Neural progenitor cell (in vitro differentiated cells): ENCODE measurements at regions not wholly inside any gene's neighbourhood (a gene's known extent, or its start where the extent isn't known, plus 50 kb on each side); places are given as distances from the start of the nearest gene placed in this dataset.

Experiments
- DNase-seq: peaks from one replicate; pipeline ENCODE4 v3.0.0-alpha.2; 2016; ENCODE audit warnings: low spot score
- H2AFZ ChIP-seq: fragments of 200-600 bp; sonication (generic); replicated peaks from 2 replicates; pipeline ENCODE4 v1.6.1; 2016; ENCODE audit warnings: antibody characterized with exemption
- H3F3A ChIP-seq: fragments of 200-600 bp; sonication (generic); 2 replicates; pipeline ENCODE4 v1.6.1; 2016; ENCODE audit warnings: antibody characterized with exemption, low read depth
- H3K27ac ChIP-seq: fragments of 200-600 bp; sonication (generic); 2 replicates; pipeline ENCODE4 v1.5.1; 2016; ENCODE audit warnings: mild to moderate bottlenecking
- H3K27me3 ChIP-seq: fragments of 200-600 bp; sonication (generic); 2 replicates; pipeline ENCODE4 v1.6.1; 2016; ENCODE audit warnings: mild to moderate bottlenecking, moderate library complexity
- H3K36me3 ChIP-seq: fragments of 200-600 bp; sonication (generic); 2 replicates; pipeline ENCODE4 v1.5.1; 2016
- H3K4me1 ChIP-seq: fragments of 200-600 bp; sonication (generic); 2 replicates; pipeline ENCODE4 v1.6.1; 2016; ENCODE audit warnings: mixed run types
- H3K4me2 ChIP-seq: fragments of 200-600 bp; sonication (generic); 2 replicates; pipeline ENCODE4 v1.6.1; 2016
- H3K4me3 ChIP-seq: fragments of 200-600 bp; sonication (generic); 2 replicates; pipeline ENCODE4 v1.5.1; 2016
- H3K79me2 ChIP-seq: fragments of 200-600 bp; sonication (generic); 2 replicates; pipeline ENCODE4 v1.6.1; 2016; ENCODE audit warnings: low read depth
- H3K9ac ChIP-seq: fragments of 200-600 bp; sonication (generic); 2 replicates; pipeline ENCODE4 v1.6.1; 2016
- H3K9me3 ChIP-seq: fragments of 200-600 bp; sonication (generic); 2 replicates; pipeline ENCODE4 v1.5.1; 2016; ENCODE audit warnings: low read depth
- H4K20me1 ChIP-seq: fragments of 200-600 bp; sonication (generic); 2 replicates; pipeline ENCODE4 v1.6.1; 2016; ENCODE audit warnings: low read depth
- H3K27ac Mint-ChIP-seq: 3 replicates; pipeline ENCODE4 v1.8.0; 2021; ENCODE audit warnings: mixed read lengths
- H3K27me3 Mint-ChIP-seq: 2 replicates; pipeline ENCODE4 v1.8.0; 2022; ENCODE audit warnings: low read depth, mild to moderate bottlenecking, inconsistent platforms, moderate library complexity, mixed read lengths; ENCODE audit not compliant: insufficient read depth
- H3K36me3 Mint-ChIP-seq: 3 replicates; pipeline ENCODE4 v1.8.0; 2021; ENCODE audit warnings: mixed read lengths
- H3K4me1 Mint-ChIP-seq: 3 replicates; pipeline ENCODE4 v1.8.0; 2021; ENCODE audit warnings: mixed read lengths
- H3K4me3 Mint-ChIP-seq: 3 replicates; pipeline ENCODE4 v1.8.0; 2021; ENCODE audit warnings: mild to moderate bottlenecking, moderate library complexity, mixed read lengths
- H3K9me3 Mint-ChIP-seq: 3 replicates; pipeline ENCODE4 v1.8.0; 2020; ENCODE audit warnings: mixed read lengths
- EZH2 ChIP-seq: fragments of 200-600 bp; sonication (generic); IDR thresholded peaks from 2 replicates; pipeline ENCODE4 v1.6.1; 2017; ENCODE audit warnings: antibody characterized with exemption, mild to moderate bottlenecking, moderate library complexity
- EZH2phosphoT487 ChIP-seq: fragments of 200-600 bp; sonication (generic); IDR thresholded peaks from 2 replicates; pipeline ENCODE4 v1.6.1; 2017; ENCODE audit warnings: antibody characterized with exemption
- TF ChIP-seq, protein P1 (sequence below): fragments of 200-600 bp; sonication (generic); IDR thresholded peaks from 2 replicates; pipeline ENCODE4 v1.5.1; 2017; ENCODE audit warnings: antibody characterized with exemption, mild to moderate bottlenecking

DNA sequence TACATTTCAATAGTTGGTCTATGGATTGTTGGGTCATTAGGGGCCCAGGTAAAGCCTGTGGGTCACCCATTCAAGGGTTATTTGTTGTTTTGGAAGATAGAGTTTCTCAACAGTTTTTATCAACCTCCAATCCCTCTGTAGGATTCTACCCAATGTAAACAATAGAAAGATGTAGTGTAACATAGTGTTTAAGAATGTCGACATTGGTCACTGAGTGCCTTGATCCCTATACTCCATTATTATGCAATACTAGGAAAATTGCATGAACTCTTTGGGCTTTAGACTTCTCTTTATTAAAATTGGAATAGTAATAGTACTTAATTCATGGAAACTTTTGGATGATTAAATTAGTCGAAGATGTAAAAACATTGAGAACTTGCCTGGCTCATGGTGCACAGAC, 292.1 kb downstream of the GPD2 start:
- no peaks in the 10 kb centered on the region for H3K36me3 ChIP-seq
- H3K9me3 ChIP-seq = no peaks in the 10 kb centered on the region
- H3K9ac ChIP-seq = no peak overlapping the region
- no peak overlapping the region for H3K27ac ChIP-seq
- no peak overlapping the region for H3K4me2 ChIP-seq
- no peak overlapping the region for H2AFZ ChIP-seq
- no peaks in the 10 kb centered on the region for H3K27me3 Mint-ChIP-seq
- no peak overlapping the region for H3K4me3 ChIP-seq
- no peaks in the 10 kb centered on the region for H3K27me3 ChIP-seq
- H4K20me1 ChIP-seq = no peaks in the 10 kb centered on the region
- H3K4me1 Mint-ChIP-seq = no peaks in the 10 kb centered on the region
- TF ChIP-seq, protein P1, sequence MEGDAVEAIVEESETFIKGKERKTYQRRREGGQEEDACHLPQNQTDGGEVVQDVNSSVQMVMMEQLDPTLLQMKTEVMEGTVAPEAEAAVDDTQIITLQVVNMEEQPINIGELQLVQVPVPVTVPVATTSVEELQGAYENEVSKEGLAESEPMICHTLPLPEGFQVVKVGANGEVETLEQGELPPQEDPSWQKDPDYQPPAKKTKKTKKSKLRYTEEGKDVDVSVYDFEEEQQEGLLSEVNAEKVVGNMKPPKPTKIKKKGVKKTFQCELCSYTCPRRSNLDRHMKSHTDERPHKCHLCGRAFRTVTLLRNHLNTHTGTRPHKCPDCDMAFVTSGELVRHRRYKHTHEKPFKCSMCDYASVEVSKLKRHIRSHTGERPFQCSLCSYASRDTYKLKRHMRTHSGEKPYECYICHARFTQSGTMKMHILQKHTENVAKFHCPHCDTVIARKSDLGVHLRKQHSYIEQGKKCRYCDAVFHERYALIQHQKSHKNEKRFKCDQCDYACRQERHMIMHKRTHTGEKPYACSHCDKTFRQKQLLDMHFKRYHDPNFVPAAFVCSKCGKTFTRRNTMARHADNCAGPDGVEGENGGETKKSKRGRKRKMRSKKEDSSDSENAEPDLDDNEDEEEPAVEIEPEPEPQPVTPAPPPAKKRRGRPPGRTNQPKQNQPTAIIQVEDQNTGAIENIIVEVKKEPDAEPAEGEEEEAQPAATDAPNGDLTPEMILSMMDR = no peak
- TF ChIP-seq EZH2phosphoT487 (no peak), EZH2 (no peak)
- no peaks in the 10 kb centered on the region for H3K36me3 Mint-ChIP-seq
- H3K27ac Mint-ChIP-seq = no peak overlapping the region
- peaks cover 2% of the 10 kb centered on the region for H3K9me3 Mint-ChIP-seq
- H3K4me1 ChIP-seq = peaks cover 3% of the 10 kb centered on the region
- no peak for DNase-seq
- H3K79me2 ChIP-seq = no peaks in the 10 kb centered on the region
- H3F3A ChIP-seq = no peaks in the 10 kb centered on the region
- no peak overlapping the region for H3K4me3 Mint-ChIP-seq

- no peak overlapping the region for H2AFZ ChIP-seq
- no peak overlapping the region for H3K4me3 Mint-ChIP-seq
- H3K27me3 Mint-ChIP-seq = no peaks in the 10 kb centered on the region
- no peaks in the 10 kb centered on the region for H3F3A ChIP-seq
- no peaks in the 10 kb centered on the region for H3K9me3 Mint-ChIP-seq
- H3K27ac ChIP-seq = no peak overlapping the region
- H3K4me2 ChIP-seq = no peak overlapping the region
- no peaks in the 10 kb centered on the region for H3K9me3 ChIP-seq
- no peaks in the 10 kb centered on the region for H3K27me3 ChIP-seq
- no peak overlapping the region for H3K4me3 ChIP-seq
- H3K27ac Mint-ChIP-seq = no peak overlapping the region
- H3K4me1 ChIP-seq = peaks cover 6% of the 10 kb centered on the region
- TF ChIP-seq EZH2phosphoT487 = no peak
- TF ChIP-seq EZH2 = no peak
- TF ChIP-seq, protein P1 = no peak
- no peaks in the 10 kb centered on the region for H3K36me3 ChIP-seq
- H3K79me2 ChIP-seq = no peaks in the 10 kb centered on the region
- H3K4me1 Mint-ChIP-seq = no peaks in the 10 kb centered on the region
- no peak overlapping the region for H3K9ac ChIP-seq
- no peaks in the 10 kb centered on the region for H4K20me1 ChIP-seq
- no peak for DNase-seq
- no peaks in the 10 kb centered on the region for H3K36me3 Mint-ChIP-seq
Observed at GRCh38 chr2:156731506-156731905, 295.3 kb downstream of the GPD2 start.

- Histone ChIP-seq H3K27ac (no peak overlapping the region), H3K9ac (no peak overlapping the region), H2AFZ (no peak overlapping the region), H3F3A (no peaks in the 10 kb centered on the region), H3K27me3 (no peaks in the 10 kb centered on the region), H3K36me3 (no peaks in the 10 kb centered on the region), H3K79me2 (no peaks in the 10 kb centered on the region), H3K4me1 (peaks cover 2% of the 10 kb centered on the region), H3K9me3 (no peaks in the 10 kb centered on the region), H3K4me2 (no peak overlapping the region), H3K4me3 (no peak overlapping the region), H4K20me1 (no peaks in the 10 kb centered on the region)
- TF ChIP-seq, protein P1 = no peak
- no peak for TF ChIP-seq EZH2phosphoT487
- no peak for TF ChIP-seq EZH2
- H3K27ac Mint-ChIP-seq = no peak overlapping the region
- no peak overlapping the region for H3K4me3 Mint-ChIP-seq
- no peaks in the 10 kb centered on the region for H3K9me3 Mint-ChIP-seq
- no peaks in the 10 kb centered on the region for H3K4me1 Mint-ChIP-seq
- no peak for DNase-seq
- no peaks in the 10 kb centered on the region for H3K27me3 Mint-ChIP-seq
- H3K36me3 Mint-ChIP-seq = no peaks in the 10 kb centered on the region
Observed at GRCh38 chr2:156736950-156737349, 300.8 kb downstream of the GPD2 start.

DNA sequence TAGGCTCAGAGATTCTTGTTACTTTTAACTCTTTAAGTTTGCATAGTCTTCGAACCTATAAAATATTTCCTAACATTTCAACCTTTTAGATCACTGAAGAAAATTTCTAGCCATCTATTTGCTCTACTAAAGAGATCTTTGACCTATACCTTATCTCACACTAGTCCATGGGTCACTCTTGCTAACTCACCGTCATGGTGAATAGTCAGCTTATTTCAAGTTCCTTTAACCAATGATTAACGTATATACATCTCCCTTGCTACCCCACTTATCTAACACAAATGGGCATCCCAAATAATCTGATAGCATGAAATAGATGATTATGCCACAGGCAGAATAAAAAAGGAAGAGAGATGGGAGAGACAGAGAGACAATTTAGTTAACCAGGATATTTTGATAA, 303.1 kb downstream of the GPD2 start:
- Histone ChIP-seq H3K4me1 (peaks cover 2% of the 10 kb centered on the region), H3K4me3 (no peak overlapping the region), H3K4me2 (no peak overlapping the region), H3K79me2 (no peaks in the 10 kb centered on the region), H3K36me3 (no peaks in the 10 kb centered on the region), H3K9me3 (no peaks in the 10 kb centered on the region), H4K20me1 (no peaks in the 10 kb centered on the region), H2AFZ (no peak overlapping the region), H3F3A (no peaks in the 10 kb centered on the region), H3K27ac (no peak overlapping the region), H3K9ac (no peak overlapping the region), H3K27me3 (no peaks in the 10 kb centered on the region)
- H3K27me3 Mint-ChIP-seq = no peaks in the 10 kb centered on the region
- H3K4me3 Mint-ChIP-seq = no peak overlapping the region
- no peak for DNase-seq
- H3K36me3 Mint-ChIP-seq = no peaks in the 10 kb centered on the region
- H3K9me3 Mint-ChIP-seq = no peaks in the 10 kb centered on the region
- no peak overlapping the region for H3K27ac Mint-ChIP-seq
- H3K4me1 Mint-ChIP-seq = no peaks in the 10 kb centered on the region
- TF ChIP-seq, protein P1 = no peak
- no peak for TF ChIP-seq EZH2phosphoT487
- no peak for TF ChIP-seq EZH2
